ENCODE measurements at regions not wholly inside any gene's neighbourhood (a gene's known extent, or its start where the extent isn't known, plus 50 kb on each side); places are given as distances from the start of the nearest gene placed in this dataset.
A peak's percentile ranks its signal among the peaks of the same experiment; 100 is the strongest.

DNA sequence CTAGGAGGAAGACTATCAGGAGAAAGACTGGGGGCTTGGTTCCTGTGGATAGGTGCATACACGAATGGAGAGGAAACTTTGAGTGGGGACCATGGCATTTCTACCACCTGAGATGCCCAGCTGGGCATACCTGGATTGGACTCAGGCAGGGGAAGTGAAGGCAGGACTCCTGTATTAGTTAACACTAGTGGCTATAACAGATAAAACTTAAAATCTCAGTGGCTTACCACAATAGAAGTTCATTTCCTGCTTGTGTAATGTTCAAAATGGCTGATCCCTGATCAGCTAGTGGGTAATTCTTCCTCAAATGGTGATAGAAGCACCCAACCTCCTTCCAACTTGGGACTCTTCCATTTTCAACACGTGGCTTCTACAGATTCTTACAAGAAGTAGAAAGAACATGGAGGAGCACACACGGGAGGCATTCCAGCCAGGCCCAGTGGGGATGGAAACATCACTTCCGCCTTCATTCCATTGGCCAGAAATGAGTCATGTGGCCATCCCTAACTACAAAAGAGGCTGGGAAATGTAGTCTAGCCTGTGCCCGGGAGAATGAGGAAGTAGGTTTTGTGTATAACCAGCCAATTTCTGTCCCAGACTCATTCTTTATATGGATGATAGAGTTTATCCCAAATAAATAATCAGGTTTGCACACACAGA lies 112.1 kb downstream of the UTP18 start:
- no peak overlapping the region for H3K4me3 ChIP-seq (ENCODE audit: control insufficient read depth, low read depth, low read length)
- DNase-seq (ENCODE audit: low read depth), result peak; percentile 59
- TF ChIP-seq CTCF (conservative IDR thresholded peaks at IDR 0.05; ENCODE audit: control insufficient read depth, insufficient read depth, low read depth, low read length), result no peak

DNA sequence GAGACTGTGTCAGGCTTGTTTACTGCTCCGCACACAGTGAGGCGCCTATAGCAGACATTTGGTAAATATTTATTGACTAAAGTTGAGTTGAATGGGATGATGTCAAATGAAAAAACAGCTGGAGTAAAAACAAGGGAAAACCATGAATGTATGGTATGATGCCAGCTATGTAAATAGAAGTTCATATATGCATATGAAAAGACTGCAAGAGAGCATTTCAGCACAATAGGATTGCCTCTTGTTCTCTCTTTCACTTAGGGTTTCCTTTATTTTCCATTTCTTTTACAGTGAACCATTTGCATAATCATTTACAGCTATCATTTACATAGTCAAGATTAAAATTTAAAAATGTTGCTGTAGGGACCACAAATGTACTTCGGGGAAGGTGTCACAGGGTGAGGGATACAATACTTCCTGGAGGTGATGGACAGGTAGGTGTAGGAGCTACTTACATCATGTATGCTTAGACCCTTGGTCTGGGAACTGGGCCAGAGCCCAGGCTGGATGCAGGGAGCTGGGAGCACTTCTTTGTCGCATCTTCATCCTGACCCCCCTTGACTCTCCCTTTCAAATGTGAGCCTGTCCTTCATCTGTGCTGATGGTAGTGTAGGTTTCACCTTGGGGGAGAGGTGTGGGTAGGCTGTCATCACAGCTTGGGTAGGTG lies 113.3 kb downstream of the UTP18 start:
- H3K4me3 ChIP-seq (ENCODE audit: control insufficient read depth, low read depth, low read length), result no peak overlapping the region
- DNase-seq (ENCODE audit: low read depth), result no peak
- TF ChIP-seq CTCF (conservative IDR thresholded peaks at IDR 0.05; ENCODE audit: control insufficient read depth, insufficient read depth, low read depth, low read length), result no peak

- no peak overlapping the region for H3K4me3 ChIP-seq (ENCODE audit: control insufficient read depth, low read depth, low read length)
- no peak for TF ChIP-seq CTCF (conservative IDR thresholded peaks at IDR 0.05; ENCODE audit: control insufficient read depth, insufficient read depth, low read depth, low read length)
- DNase-seq (ENCODE audit: low read depth), result no peak
Measured at GRCh38 chr17:51374209-51374608, 113.9 kb downstream of the UTP18 start.

- no peak for DNase-seq (ENCODE audit: low read depth)
- TF ChIP-seq CTCF (conservative IDR thresholded peaks at IDR 0.05; ENCODE audit: control insufficient read depth, insufficient read depth, low read depth, low read length), result no peak
- no peak overlapping the region for H3K4me3 ChIP-seq (ENCODE audit: control insufficient read depth, low read depth, low read length)
Measured at GRCh38 chr17:51375771-51376170, 115.4 kb downstream of the UTP18 start.

DNA sequence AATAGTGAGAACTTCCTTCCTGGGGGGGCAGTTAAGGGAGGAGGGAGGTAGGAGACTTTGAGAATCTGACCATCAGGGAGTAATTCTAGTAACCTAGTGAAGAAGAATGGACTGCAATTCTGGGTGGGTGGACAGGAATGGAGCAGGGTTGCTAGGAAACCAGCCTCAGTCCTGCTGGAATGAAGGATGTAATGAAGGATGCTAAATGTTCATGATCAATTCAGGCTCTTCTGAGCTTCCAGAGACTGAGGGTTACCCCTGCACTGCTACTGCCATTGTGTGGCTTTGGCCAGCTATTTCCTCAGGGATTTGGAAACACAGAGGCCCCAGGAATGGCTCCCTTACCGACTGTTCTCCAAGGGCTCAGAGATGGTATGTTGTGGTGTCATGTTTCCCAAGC lies 116.4 kb downstream of the UTP18 start:
- DNase-seq (ENCODE audit: low read depth), result no peak
- TF ChIP-seq CTCF (conservative IDR thresholded peaks at IDR 0.05; ENCODE audit: control insufficient read depth, insufficient read depth, low read depth, low read length), result no peak
- H3K4me3 ChIP-seq (ENCODE audit: control insufficient read depth, low read depth, low read length), result no peak overlapping the region

DNA sequence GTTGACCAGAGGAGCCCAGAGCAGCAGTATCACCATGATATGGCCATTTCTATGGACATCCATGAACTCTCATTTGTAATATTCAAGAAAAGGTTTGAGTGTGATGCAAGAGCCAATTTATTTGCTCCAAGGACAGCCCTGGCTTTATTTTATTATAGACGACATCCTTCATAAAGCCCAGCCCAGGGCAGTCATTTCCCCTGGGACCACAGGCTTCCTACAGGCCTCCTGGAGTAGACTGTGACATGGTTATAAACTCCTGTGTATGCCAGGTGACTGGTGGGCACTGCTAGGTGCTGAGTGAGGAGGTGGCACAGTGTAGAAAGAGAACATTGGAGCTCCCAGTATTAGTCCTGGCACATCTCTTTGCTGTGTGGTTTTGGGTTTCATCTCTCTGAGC lies 120.9 kb downstream of the UTP18 start:
- no peak for DNase-seq (ENCODE audit: low read depth)
- TF ChIP-seq CTCF (conservative IDR thresholded peaks at IDR 0.05; ENCODE audit: control insufficient read depth, insufficient read depth, low read depth, low read length), result no peak
- H3K4me3 ChIP-seq (ENCODE audit: control insufficient read depth, low read depth, low read length), result no peak overlapping the region

All from fibroblast of mammary gland (primary cell).